H9 (cell line): ENCODE measurements at regions not wholly inside any gene's neighbourhood (a gene's known extent, or its start where the extent isn't known, plus 50 kb on each side); places are given as distances from the start of the nearest gene placed in this dataset.

Experiments used
- DNase-seq: peaks from one replicate; pipeline ENCODE4 v3.0.0-alpha.2; 2017
- H2AFZ ChIP-seq: one replicate; pipeline ENCODE4 v1.6.1; 2013; ENCODE audit warnings: mild to moderate bottlenecking, low read length, control low read depth, moderate library complexity
- H2AK5ac ChIP-seq: 2 replicates; pipeline ENCODE4 v1.6.1; 2013; ENCODE audit warnings: low read length, control low read depth, mixed read lengths; ENCODE audit not compliant: insufficient read length
- H2BK120ac ChIP-seq: one replicate; pipeline ENCODE4 v1.6.1; 2013; ENCODE audit warnings: low read depth, mild to moderate bottlenecking, low read length, control low read depth, inconsistent platforms; ENCODE audit not compliant: poor library complexity, severe bottlenecking
- H2BK12ac ChIP-seq: 2 replicates; pipeline ENCODE4 v1.6.1; 2013; ENCODE audit warnings: low read length, control low read depth, mixed read lengths, low read depth; ENCODE audit not compliant: insufficient read length
- H2BK15ac ChIP-seq: 2 replicates; pipeline ENCODE4 v1.6.1; 2013; ENCODE audit warnings: low read depth, low read length, control low read depth
- H2BK20ac ChIP-seq: one replicate; pipeline ENCODE4 v1.6.1; 2013; ENCODE audit warnings: low read depth, mild to moderate bottlenecking, low read length, control low read depth, inconsistent platforms; ENCODE audit not compliant: poor library complexity, severe bottlenecking
- H2BK5ac ChIP-seq: 2 replicates; pipeline ENCODE4 v1.6.1; 2013; ENCODE audit warnings: low read length, control low read depth, mixed read lengths; ENCODE audit not compliant: insufficient read length
- H3K14ac ChIP-seq: 2 replicates; pipeline ENCODE4 v1.6.1; 2013; ENCODE audit warnings: low read length, control low read depth; ENCODE audit not compliant: insufficient read depth
- H3K18ac ChIP-seq: 2 replicates; pipeline ENCODE4 v1.6.1; 2013; ENCODE audit warnings: low read depth, mild to moderate bottlenecking, mixed read lengths, low read length, control low read depth; ENCODE audit not compliant: insufficient read length
- H3K23ac ChIP-seq: 2 replicates; pipeline ENCODE4 v1.6.1; 2013; ENCODE audit warnings: low read length, control low read depth, mixed read lengths, low read depth; ENCODE audit not compliant: insufficient read length
- H3K23me2 ChIP-seq: 2 replicates; pipeline ENCODE4 v1.6.1; 2013; ENCODE audit warnings: low read depth, mild to moderate bottlenecking, mixed read lengths, low read length, control low read depth; ENCODE audit not compliant: insufficient read length, poor library complexity, severe bottlenecking
- H3K27ac ChIP-seq: 2 replicates; pipeline ENCODE4 v1.5.1; 2013; ENCODE audit warnings: low read length, control low read depth, mixed read lengths, low read depth; ENCODE audit not compliant: insufficient read length
- H3K27me3 ChIP-seq: 2 replicates; pipeline ENCODE4 v1.6.1; 2013; ENCODE audit warnings: low read length, control low read depth, inconsistent platforms; ENCODE audit not compliant: insufficient read depth
- H3K4ac ChIP-seq: 2 replicates; pipeline ENCODE4 v1.6.1; 2013; ENCODE audit warnings: low read depth, mild to moderate bottlenecking, control low read depth, inconsistent platforms, low read length, moderate library complexity
- H3K4me1 ChIP-seq: 2 replicates; pipeline ENCODE4 v1.6.1; 2013; ENCODE audit warnings: low read length, control low read depth, inconsistent platforms; ENCODE audit not compliant: insufficient read depth
- H3K4me2 ChIP-seq: 2 replicates; pipeline ENCODE4 v1.6.1; 2013; ENCODE audit warnings: low read length, control low read depth, mixed read lengths; ENCODE audit not compliant: insufficient read length, insufficient read depth
- H3K56ac ChIP-seq: 2 replicates; pipeline ENCODE4 v1.6.1; 2013; ENCODE audit warnings: low read depth, mild to moderate bottlenecking, mixed read lengths, low read length, control low read depth; ENCODE audit not compliant: insufficient read length
- H3K79me1 ChIP-seq: 2 replicates; pipeline ENCODE4 v1.6.1; 2013; ENCODE audit warnings: low read depth, mild to moderate bottlenecking, moderate library complexity, low read length, control low read depth, inconsistent platforms; ENCODE audit not compliant: insufficient read depth, poor library complexity, severe bottlenecking
- H3K79me2 ChIP-seq: 2 replicates; pipeline ENCODE4 v1.6.1; 2013; ENCODE audit warnings: low read length, control low read depth, inconsistent platforms; ENCODE audit not compliant: insufficient read depth
- H3K9ac ChIP-seq: 2 replicates; pipeline ENCODE4 v1.6.1; 2013; ENCODE audit warnings: low read length, control low read depth, mixed read lengths; ENCODE audit not compliant: insufficient read length; ENCODE audit errors: extremely low read depth
- H3K9me3 ChIP-seq: one replicate; pipeline ENCODE4 v1.6.1; 2013; ENCODE audit warnings: low read depth, low read length, inconsistent platforms; ENCODE audit not compliant: control insufficient read depth
- H3T11ph ChIP-seq: one replicate; pipeline ENCODE4 v1.6.1; 2013; ENCODE audit warnings: mild to moderate bottlenecking, low read length, control low read depth, inconsistent platforms
- H4K20me1 ChIP-seq: one replicate; pipeline ENCODE4 v1.6.1; 2013; ENCODE audit not compliant: control insufficient read depth, insufficient read length, insufficient read depth
- H4K5ac ChIP-seq: 2 replicates; pipeline ENCODE4 v1.6.1; 2013; ENCODE audit warnings: low read depth, mild to moderate bottlenecking, mixed read lengths, low read length, control low read depth; ENCODE audit not compliant: insufficient read length
- H4K8ac ChIP-seq: replicated peaks from 2 replicates; pipeline ENCODE4 v1.6.1; 2013; ENCODE audit warnings: low read length, control low read depth, mixed read lengths, low read depth; ENCODE audit not compliant: insufficient read length
- H4K91ac ChIP-seq: 2 replicates; pipeline ENCODE4 v1.6.1; 2013; ENCODE audit warnings: low read depth, mild to moderate bottlenecking, moderate library complexity, mixed read lengths, low read length, control low read depth; ENCODE audit not compliant: insufficient read length
- H3K27ac Mint-ChIP-seq, 3 experiments: 2 replicates in 2 of 3; 3 replicates in 1 of 3; pipeline ENCODE4 v1.8.0; 2020 to 2021; ENCODE audit warnings: mixed read lengths in 3 of 3, mild to moderate bottlenecking in 1 of 3, moderate library complexity in 1 of 3
- H3K27me3 Mint-ChIP-seq: 2 replicates; pipeline ENCODE4 v1.8.0; 2021; ENCODE audit warnings: low read depth, mild to moderate bottlenecking, moderate library complexity, mixed read lengths
- H3K36me3 Mint-ChIP-seq, 3 experiments: 2 replicates in 2 of 3; 3 replicates in 1 of 3; pipeline ENCODE4 v1.8.0; 2020 to 2021; ENCODE audit warnings: low read depth in 3 of 3, mixed read lengths in 3 of 3; ENCODE audit not compliant: insufficient read depth in 1 of 3
- H3K4me1 Mint-ChIP-seq, 2 experiments: 2 replicates each; pipeline ENCODE4 v1.8.0; 2020; ENCODE audit warnings: mixed read lengths in 2 of 2
- H3K4me3 Mint-ChIP-seq, 2 experiments: 2 replicates in 1 of 2; 3 replicates in 1 of 2; pipeline ENCODE4 v1.8.0; 2020 to 2021; ENCODE audit warnings: mild to moderate bottlenecking in 2 of 2, mixed read lengths in 2 of 2, moderate library complexity in 1 of 2
- H3K9me3 Mint-ChIP-seq, 2 experiments: 2 replicates in 1 of 2; 3 replicates in 1 of 2; pipeline ENCODE4 v1.8.0; 2020; ENCODE audit warnings: mild to moderate bottlenecking in 2 of 2, mixed read lengths in 2 of 2, moderate library complexity in 1 of 2
- WGBS: extraction: QIAGEN DNeasy Blood & Tissue Kit; methylation state at CpG from one replicate; pipeline ENCODE4 v1.1.7; 2013; ENCODE audit warnings: missing lambda C conversion rate, low lambda C conversion rate, mixed read lengths; ENCODE audit not compliant: insufficient read length; ENCODE audit errors: extremely low coverage; 5-methylcytosine and 5-hydroxymethylcytosine counted together
- TF ChIP-seq, protein P1 (sequence below): fragments of 200-600 bp; sonication (generic); conservative IDR thresholded peaks from 3 replicates; pipeline ENCODE4 v1.8.0; 2021; ENCODE audit warnings: antibody characterized with exemption, mild to moderate bottlenecking

GRCh38 chr10:83725567-83725966 lies 413.7 kb upstream of the GHITM start:
- Mint-ChIP-seq H3K27me3 (peaks cover 23% of the 10 kb centered on the region), H3K4me3 (no peak overlapping the region), H3K4me1 (peaks cover 3% of the 10 kb centered on the region in 2 experiments; a peak in 2 of 4 replicates), H3K9me3 (peaks cover 0 to 4% of the 10 kb centered on the region in 2 experiments; a peak in 4 of 5 replicates), H3K36me3 (no peaks in the 10 kb centered on the region), H3K27ac (no peak overlapping the region)
- Histone ChIP-seq H3K23ac (no peak overlapping the region), H3K18ac (no peak overlapping the region), H3T11ph (no peak overlapping the region), H3K9ac (no peak overlapping the region), H2AFZ (no peak overlapping the region), H3K23me2 (no peaks in the 10 kb centered on the region), H4K20me1 (no peaks in the 10 kb centered on the region), H3K56ac (no peak overlapping the region), H4K5ac (no peak overlapping the region), H3K79me1 (no peaks in the 10 kb centered on the region), H2BK120ac (no peak overlapping the region), H2BK20ac (no peak overlapping the region), H4K8ac (no peak overlapping the region), H3K4ac (no peak overlapping the region), H3K79me2 (no peaks in the 10 kb centered on the region), H2BK12ac (no peak overlapping the region), H3K4me2 (no peak overlapping the region), H3K14ac (no peak overlapping the region), H3K4me1 (no peaks in the 10 kb centered on the region), H2BK5ac (no peak overlapping the region), H3K27ac (no peak overlapping the region), H3K27me3 (no peaks in the 10 kb centered on the region), H3K9me3 (no peaks in the 10 kb centered on the region), H4K91ac (no peak overlapping the region), H2BK15ac (no peak overlapping the region), H2AK5ac (no peak overlapping the region)
- DNase-seq, result no peak
- no CpG with 5 or more reads among the region's 1 CpG for WGBS
- TF ChIP-seq, protein P1, sequence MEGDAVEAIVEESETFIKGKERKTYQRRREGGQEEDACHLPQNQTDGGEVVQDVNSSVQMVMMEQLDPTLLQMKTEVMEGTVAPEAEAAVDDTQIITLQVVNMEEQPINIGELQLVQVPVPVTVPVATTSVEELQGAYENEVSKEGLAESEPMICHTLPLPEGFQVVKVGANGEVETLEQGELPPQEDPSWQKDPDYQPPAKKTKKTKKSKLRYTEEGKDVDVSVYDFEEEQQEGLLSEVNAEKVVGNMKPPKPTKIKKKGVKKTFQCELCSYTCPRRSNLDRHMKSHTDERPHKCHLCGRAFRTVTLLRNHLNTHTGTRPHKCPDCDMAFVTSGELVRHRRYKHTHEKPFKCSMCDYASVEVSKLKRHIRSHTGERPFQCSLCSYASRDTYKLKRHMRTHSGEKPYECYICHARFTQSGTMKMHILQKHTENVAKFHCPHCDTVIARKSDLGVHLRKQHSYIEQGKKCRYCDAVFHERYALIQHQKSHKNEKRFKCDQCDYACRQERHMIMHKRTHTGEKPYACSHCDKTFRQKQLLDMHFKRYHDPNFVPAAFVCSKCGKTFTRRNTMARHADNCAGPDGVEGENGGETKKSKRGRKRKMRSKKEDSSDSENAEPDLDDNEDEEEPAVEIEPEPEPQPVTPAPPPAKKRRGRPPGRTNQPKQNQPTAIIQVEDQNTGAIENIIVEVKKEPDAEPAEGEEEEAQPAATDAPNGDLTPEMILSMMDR, result no peak
